CD4-positive, alpha-beta T cell (primary cell): ENCODE measurements at regions not wholly inside any gene's neighbourhood (a gene's known extent, or its start where the extent isn't known, plus 50 kb on each side); places are given as distances from the start of the nearest gene placed in this dataset.

Source experiments
- ATAC-seq: fragments of 200-7000 bp; cut with Tn5 transposase; one replicate; pipeline ENCODE4 v1.10.0; 2022; ENCODE audit warnings: mild to moderate bottlenecking; ENCODE audit not compliant: poor library complexity
- CTCF ChIA-PET: fragments of 350-600 bp; sonication (Branson Sonifier 250); formaldehyde crosslinking; loops from one replicate; lab custom pipeline; 2021; ENCODE audit warnings: antibody characterized with exemption, inconsistent platforms; lab: Charles Lee
- POLR2A ChIA-PET: fragments of 350-600 bp; sonication (Branson Sonifier 250); formaldehyde crosslinking; loops from one replicate; lab custom pipeline; 2021; ENCODE audit warnings: antibody characterized with exemption, inconsistent platforms; lab: Charles Lee
- DNase-seq, 14 experiments: peaks; one replicate each; pipeline ENCODE4 v3.0.0-alpha.2; 2013 to 2020; ENCODE audit warnings: mixed read lengths in 2 of 14
- H3K27ac ChIP-seq, 2 donors: one replicate each; pipeline versions ENCODE4 v1.5.1 to v1.7.0; 2013; ENCODE audit warnings: low read length in 2 of 2, low read depth in 1 of 2, mild to moderate bottlenecking in 1 of 2
- H3K27me3 ChIP-seq, 2 experiments: 1 replicate in 1 of 2; 2 replicates in 1 of 2; pipeline versions ENCODE4 v1.6.1 to v1.7.0; 2013; ENCODE audit warnings: low read length in 2 of 2, control low read depth in 1 of 2, mild to moderate bottlenecking in 1 of 2, moderate library complexity in 1 of 2; ENCODE audit not compliant: insufficient read depth in 2 of 2, control insufficient read depth in 1 of 2
- H3K36me3 ChIP-seq: one replicate; pipeline ENCODE4 v1.6.1; 2013; ENCODE audit warnings: low read length, control low read depth; ENCODE audit not compliant: insufficient read depth
- H3K4me1 ChIP-seq: one replicate; pipeline ENCODE4 v1.6.1; 2013; ENCODE audit warnings: low read length, control low read depth; ENCODE audit not compliant: insufficient read depth
- H3K4me3 ChIP-seq: one replicate; pipeline ENCODE4 v1.5.1; 2013; ENCODE audit warnings: mild to moderate bottlenecking, low read length, moderate library complexity
- H3K9me3 ChIP-seq, 2 experiments: 1 replicate in 1 of 2; 2 replicates in 1 of 2; pipeline versions ENCODE4 v1.6.1 to v1.7.0; 2013; ENCODE audit warnings: low read length in 2 of 2, mild to moderate bottlenecking in 2 of 2, control low read depth in 1 of 2, moderate library complexity in 1 of 2; ENCODE audit not compliant: control insufficient read depth in 1 of 2, insufficient read depth in 1 of 2
- H3K27ac Mint-ChIP-seq: one replicate; pipeline ENCODE4 v1.8.0; 2020; ENCODE audit warnings: mixed read lengths
- H3K27me3 Mint-ChIP-seq: one replicate; pipeline ENCODE4 v1.8.0; 2021; ENCODE audit warnings: mixed read lengths
- H3K36me3 Mint-ChIP-seq: one replicate; pipeline ENCODE4 v1.8.0; 2021; ENCODE audit warnings: low read depth, mixed read lengths
- H3K4me1 Mint-ChIP-seq: one replicate; pipeline ENCODE4 v1.8.0; 2021; ENCODE audit warnings: low read depth, mixed read lengths
- H3K4me3 Mint-ChIP-seq: one replicate; pipeline ENCODE4 v1.8.0; 2020; ENCODE audit warnings: mild to moderate bottlenecking, mixed read lengths
- H3K9me3 Mint-ChIP-seq: one replicate; pipeline ENCODE4 v1.8.0; 2020; ENCODE audit warnings: mixed read lengths
- CTCF ChIP-seq: fragments of 200-600 bp; IDR thresholded peaks from one replicate; pipeline ENCODE4 v1.8.0; 2022; ENCODE audit warnings: antibody characterized with exemption, mild to moderate bottlenecking
- intact Hi-C, 2 experiments: fragments of 100-400 bp; cut with DNase I in 1 of 2; cut with micrococcal nuclease in 1 of 2; formaldehyde crosslinking; loops; one replicate each; pipeline versions ENCODE4 v1.15.1 to v1.9.0; 2023 to 2025; cut with DNase I, micrococcal nuclease

- Histone ChIP-seq H3K27ac (no peak overlapping the region), H3K4me3 (no peak overlapping the region), H3K9me3 (peaks cover 7 to 23% of the 10 kb centered on the region in 2 experiments), H3K36me3 (no peaks in the 10 kb centered on the region), H3K27me3 (no peaks in the 10 kb centered on the region), H3K4me1 (no peaks in the 10 kb centered on the region)
- no peaks in the 10 kb centered on the region for H3K36me3 Mint-ChIP-seq
- H3K9me3 Mint-ChIP-seq, result peaks cover 2% of the 10 kb centered on the region
- no peak overlapping the region for H3K4me3 Mint-ChIP-seq
- CTCF ChIA-PET, result interaction anchor here (0.9 kb wide), 1 partner anchor 20 kb away, joined by 5 read pairs; no protein-coding TSS in a partner anchor
- H3K4me1 Mint-ChIP-seq, result no peaks in the 10 kb centered on the region
- H3K27me3 Mint-ChIP-seq, result no peaks in the 10 kb centered on the region
- ATAC-seq (no peak), DNase-seq (no peak)
- no peak overlapping the region for H3K27ac Mint-ChIP-seq
- no peak for TF ChIP-seq CTCF
- intact Hi-C loops, result no loop called here
- POLR2A ChIA-PET, result no interaction called here
Measured at GRCh38 chr1:103960045-103960444, 210.3 kb downstream of the AMY1C start.

GRCh38 chr1:103960710-103961109 is 211.0 kb downstream of the AMY1C start:
- no peaks in the 10 kb centered on the region for H3K4me1 ChIP-seq
- CTCF ChIA-PET, result no interaction called here
- Mint-ChIP-seq H3K27me3 (no peaks in the 10 kb centered on the region), H3K4me1 (no peaks in the 10 kb centered on the region), H3K9me3 (peaks cover 6% of the 10 kb centered on the region), H3K27ac (no peak overlapping the region), H3K36me3 (no peaks in the 10 kb centered on the region), H3K4me3 (no peak overlapping the region)
- intact Hi-C loops, result no loop called here
- no peaks in the 10 kb centered on the region for H3K27me3 ChIP-seq
- ATAC-seq (no peak), DNase-seq (no peak)
- H3K4me3 ChIP-seq, result no peak overlapping the region
- no peak overlapping the region for H3K27ac ChIP-seq
- peaks cover 7 to 23% of the 10 kb centered on the region in 2 experiments for H3K9me3 ChIP-seq
- POLR2A ChIA-PET, result no interaction called here
- TF ChIP-seq CTCF, result no peak
- no peaks in the 10 kb centered on the region for H3K36me3 ChIP-seq

- no peak overlapping the region for H3K27ac Mint-ChIP-seq
- no peaks in the 10 kb centered on the region for H3K9me3 ChIP-seq
- ATAC-seq (no peak), DNase-seq (no peak)
- no peaks in the 10 kb centered on the region for H3K4me1 Mint-ChIP-seq
- no peak overlapping the region for H3K4me3 Mint-ChIP-seq
- ChIA-PET CTCF (no interaction called here), POLR2A (no interaction called here)
- H3K36me3 Mint-ChIP-seq, result no peaks in the 10 kb centered on the region
- no peak for TF ChIP-seq CTCF
- H3K36me3 ChIP-seq, result no peaks in the 10 kb centered on the region
- no peaks in the 10 kb centered on the region for H3K27me3 ChIP-seq
- no peak overlapping the region for H3K27ac ChIP-seq
- H3K27me3 Mint-ChIP-seq, result no peaks in the 10 kb centered on the region
- H3K4me1 ChIP-seq, result no peaks in the 10 kb centered on the region
- intact Hi-C loops, result no loop called here
- no peak overlapping the region for H3K4me3 ChIP-seq
- H3K9me3 Mint-ChIP-seq, result peaks cover 6% of the 10 kb centered on the region
Measured at GRCh38 chr1:103986792-103987191, 237.1 kb downstream of the AMY1C start.
